Activated T-cell treated with anti-CD3 and anti-CD28 coated beads, Interleukin-2, amount 50 U/mL, for 24 hours (primary cell): ENCODE measurements at regions not wholly inside any gene's neighbourhood (a gene's known extent, or its start where the extent isn't known, plus 50 kb on each side); places are given as distances from the start of the nearest gene placed in this dataset.

Experiments
- DNase-seq: peaks from one replicate; pipeline ENCODE4 v3.0.0-alpha.2; 2020
- H3K27ac Mint-ChIP-seq: 2 replicates; pipeline ENCODE4 v1.8.0; 2020; ENCODE audit warnings: mild to moderate bottlenecking, mixed read lengths
- H3K27me3 Mint-ChIP-seq: 2 replicates; pipeline ENCODE4 v1.8.0; 2020; ENCODE audit warnings: mixed read lengths
- H3K36me3 Mint-ChIP-seq: 2 replicates; pipeline ENCODE4 v1.8.0; 2020; ENCODE audit warnings: low read depth, mixed read lengths
- H3K4me1 Mint-ChIP-seq: 2 replicates; pipeline ENCODE4 v1.8.0; 2020; ENCODE audit warnings: low read depth, mixed read lengths
- H3K4me3 Mint-ChIP-seq: 2 replicates; pipeline ENCODE4 v1.8.0; 2020; ENCODE audit warnings: mild to moderate bottlenecking, moderate library complexity, mixed read lengths
- H3K9me3 Mint-ChIP-seq: 2 replicates; pipeline ENCODE4 v1.8.0; 2020; ENCODE audit warnings: mixed read lengths

- no peaks in the 10 kb centered on the region for H3K36me3 Mint-ChIP-seq
- H3K27me3 Mint-ChIP-seq, result peaks cover 50% of the 10 kb centered on the region
- H3K9me3 Mint-ChIP-seq, result no peaks in the 10 kb centered on the region
- no peaks in the 10 kb centered on the region for H3K4me1 Mint-ChIP-seq
- no peak for DNase-seq
- H3K4me3 Mint-ChIP-seq, result no peak overlapping the region
- H3K27ac Mint-ChIP-seq, result no peak overlapping the region
These were observed 82.9 kb upstream of the EXOC1L start for GRCh38 chr4:55736605-55737183.

GRCh38 chr4:55742655-55743202 lies 76.9 kb upstream of the EXOC1L start:
- H3K4me1 Mint-ChIP-seq, result no peaks in the 10 kb centered on the region

DNA sequence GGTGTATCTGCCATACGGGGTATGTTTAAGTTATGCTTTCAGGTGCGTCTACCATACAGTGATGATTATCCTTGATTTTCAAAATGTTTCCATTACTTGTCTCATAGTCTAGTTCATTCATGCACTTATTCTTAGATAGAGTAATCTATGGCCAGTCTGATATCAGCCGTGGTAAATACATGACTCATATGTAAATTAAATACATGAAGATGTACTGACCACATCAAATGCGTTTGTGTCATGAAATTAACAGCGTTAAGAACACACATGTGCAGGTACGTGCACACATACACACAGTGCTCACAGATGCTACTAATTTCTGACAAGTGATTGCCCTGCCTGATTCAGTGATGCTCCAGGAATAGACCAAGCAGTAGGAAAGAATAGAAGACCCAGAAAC lies 75.2 kb upstream of the EXOC1L start:
- H3K27me3 Mint-ChIP-seq, result peaks cover 29% of the 10 kb centered on the region
- H3K36me3 Mint-ChIP-seq, result no peaks in the 10 kb centered on the region
- no peaks in the 10 kb centered on the region for H3K4me1 Mint-ChIP-seq
- no peak overlapping the region for H3K27ac Mint-ChIP-seq
- no peaks in the 10 kb centered on the region for H3K9me3 Mint-ChIP-seq
- no peak overlapping the region for H3K4me3 Mint-ChIP-seq
- DNase-seq, result no peak

More at GRCh38 chr4:55742655-55743202, 76.9 kb upstream of the EXOC1L start:
- Mint-ChIP-seq H3K36me3 (no peaks in the 10 kb centered on the region), H3K27ac (no peak overlapping the region), H3K9me3 (no peaks in the 10 kb centered on the region), H3K4me3 (no peak overlapping the region), H3K27me3 (peaks cover 32% of the 10 kb centered on the region)
- no peak for DNase-seq

DNA sequence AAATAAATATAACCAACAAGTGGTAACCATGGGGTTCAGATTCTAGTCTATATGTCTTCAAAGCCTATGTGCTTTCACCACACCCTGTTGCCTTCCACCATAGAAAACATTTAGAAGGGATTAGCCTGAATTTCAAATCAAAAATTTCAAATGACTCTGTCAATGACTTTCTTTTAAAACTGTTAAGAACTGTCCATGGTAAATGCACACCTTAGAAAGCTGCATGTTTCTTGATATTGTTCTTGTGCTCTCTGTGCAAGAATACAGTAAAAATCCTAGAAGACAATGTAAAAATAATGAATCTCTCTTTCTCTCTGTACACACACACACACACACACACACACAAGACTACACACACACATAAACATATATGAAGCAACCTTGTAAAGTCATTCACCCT lies 74.6 kb upstream of the EXOC1L start:
- Mint-ChIP-seq H3K4me3 (no peak overlapping the region), H3K9me3 (no peaks in the 10 kb centered on the region), H3K4me1 (no peaks in the 10 kb centered on the region), H3K27me3 (peaks cover 24% of the 10 kb centered on the region), H3K27ac (no peak overlapping the region), H3K36me3 (no peaks in the 10 kb centered on the region)
- DNase-seq, result no peak

DNA sequence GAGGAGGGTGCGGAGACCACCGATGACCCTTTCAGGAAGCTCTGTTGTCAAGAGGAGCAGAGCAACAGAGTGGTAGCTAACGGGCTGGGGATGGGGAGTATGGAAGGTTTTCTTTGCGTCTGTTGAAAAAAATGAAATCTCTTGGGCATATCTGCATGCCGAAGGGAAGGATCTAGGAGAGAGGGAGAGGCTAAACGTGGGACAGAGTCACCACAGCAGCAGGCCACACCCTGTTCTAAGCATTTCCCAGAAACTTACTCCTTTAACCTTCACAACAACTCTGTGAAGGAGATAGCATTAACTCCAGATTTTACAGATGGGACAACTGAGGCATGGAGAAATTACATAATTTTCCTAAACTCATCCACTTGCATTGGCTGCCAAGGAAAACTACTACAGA lies 71.8 kb upstream of the EXOC1L start:
- Mint-ChIP-seq H3K36me3 (no peaks in the 10 kb centered on the region), H3K9me3 (no peaks in the 10 kb centered on the region), H3K27ac (no peak overlapping the region), H3K27me3 (peaks cover 27% of the 10 kb centered on the region), H3K4me3 (no peak overlapping the region), H3K4me1 (no peaks in the 10 kb centered on the region)
- no peak for DNase-seq

DNA sequence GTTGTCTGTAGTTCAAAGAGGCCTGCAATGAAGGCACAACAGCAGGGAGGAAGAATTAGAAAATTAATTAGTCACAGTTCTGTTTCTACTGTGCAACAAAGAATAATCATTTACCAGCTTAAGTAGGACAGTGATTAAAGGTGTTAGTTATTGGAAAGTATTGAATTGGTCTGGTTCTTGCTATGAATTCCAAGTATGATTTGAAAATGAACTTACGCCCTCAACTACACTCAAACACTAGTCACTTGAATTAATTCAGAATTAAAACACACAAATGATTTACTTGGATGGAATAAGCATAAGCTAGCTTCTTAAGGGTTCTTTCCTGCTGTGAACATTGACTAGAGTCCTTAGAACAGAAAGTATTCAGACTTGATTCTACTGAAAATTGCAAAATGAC lies 69.9 kb upstream of the EXOC1L start:
- no peak overlapping the region for H3K4me3 Mint-ChIP-seq
- no peaks in the 10 kb centered on the region for H3K9me3 Mint-ChIP-seq
- peaks cover 25% of the 10 kb centered on the region for H3K27me3 Mint-ChIP-seq
- H3K4me1 Mint-ChIP-seq, result no peaks in the 10 kb centered on the region
- no peaks in the 10 kb centered on the region for H3K36me3 Mint-ChIP-seq
- DNase-seq, result no peak
- no peak overlapping the region for H3K27ac Mint-ChIP-seq

- no peak overlapping the region for H3K4me3 Mint-ChIP-seq
- H3K36me3 Mint-ChIP-seq, result no peaks in the 10 kb centered on the region
- H3K4me1 Mint-ChIP-seq, result peaks cover 4% of the 10 kb centered on the region
- H3K27ac Mint-ChIP-seq, result no peak overlapping the region
- DNase-seq, result no peak
- H3K9me3 Mint-ChIP-seq, result no peaks in the 10 kb centered on the region
- H3K27me3 Mint-ChIP-seq, result peaks cover 15% of the 10 kb centered on the region
These were observed 66.8 kb upstream of the EXOC1L start for GRCh38 chr4:55752810-55753209.

DNA sequence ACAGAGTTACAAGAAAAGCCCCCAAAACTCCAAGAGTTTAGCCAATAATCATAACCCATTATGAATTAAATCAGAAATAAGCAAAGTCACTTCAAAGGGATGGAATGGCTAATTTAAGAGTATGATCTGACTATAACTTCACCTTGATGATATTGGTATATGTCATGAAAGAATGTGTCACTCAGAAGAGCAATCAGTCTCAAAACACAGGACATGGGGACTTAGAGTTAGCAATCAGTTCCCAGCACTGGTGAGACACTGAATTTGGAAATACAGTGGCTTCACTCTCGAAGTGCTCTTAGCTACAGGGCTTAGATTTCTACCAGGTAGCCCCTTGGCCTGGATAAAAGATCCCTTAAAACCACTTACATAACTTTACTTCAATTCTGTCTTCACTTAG lies 65.7 kb upstream of the EXOC1L start:
- Mint-ChIP-seq H3K9me3 (no peaks in the 10 kb centered on the region), H3K27ac (no peak overlapping the region), H3K4me1 (peaks cover 7% of the 10 kb centered on the region), H3K4me3 (no peak overlapping the region), H3K27me3 (peaks cover 8% of the 10 kb centered on the region), H3K36me3 (no peaks in the 10 kb centered on the region)
- DNase-seq, result no peak

GRCh38 chr4:55754754-55755350 lies 64.7 kb upstream of the EXOC1L start:
- H3K9me3 Mint-ChIP-seq, result no peaks in the 10 kb centered on the region
- DNase-seq, result no peak
- H3K36me3 Mint-ChIP-seq, result no peaks in the 10 kb centered on the region
- H3K4me1 Mint-ChIP-seq, result peaks cover 7% of the 10 kb centered on the region
- no peak overlapping the region for H3K4me3 Mint-ChIP-seq
- peaks cover 4% of the 10 kb centered on the region for H3K27me3 Mint-ChIP-seq
- no peak overlapping the region for H3K27ac Mint-ChIP-seq

GRCh38 chr4:55756208-55756607 lies 63.4 kb upstream of the EXOC1L start:
- DNase-seq, result no peak
- H3K4me3 Mint-ChIP-seq, result no peak overlapping the region

GRCh38 chr4:55757356-55757952 lies 62.1 kb upstream of the EXOC1L start:
- Mint-ChIP-seq H3K27ac (no peak overlapping the region), H3K36me3 (no peaks in the 10 kb centered on the region), H3K4me3 (no peak overlapping the region), H3K9me3 (no peaks in the 10 kb centered on the region), H3K27me3 (no peaks in the 10 kb centered on the region), H3K4me1 (peaks cover 7% of the 10 kb centered on the region)
- no peak for DNase-seq

More at GRCh38 chr4:55756208-55756607, 63.4 kb upstream of the EXOC1L start:
- H3K4me1 Mint-ChIP-seq, result peaks cover 7% of the 10 kb centered on the region
- H3K9me3 Mint-ChIP-seq, result no peaks in the 10 kb centered on the region
- peaks cover 4% of the 10 kb centered on the region for H3K27me3 Mint-ChIP-seq
- no peaks in the 10 kb centered on the region for H3K36me3 Mint-ChIP-seq
- no peak overlapping the region for H3K27ac Mint-ChIP-seq

DNA sequence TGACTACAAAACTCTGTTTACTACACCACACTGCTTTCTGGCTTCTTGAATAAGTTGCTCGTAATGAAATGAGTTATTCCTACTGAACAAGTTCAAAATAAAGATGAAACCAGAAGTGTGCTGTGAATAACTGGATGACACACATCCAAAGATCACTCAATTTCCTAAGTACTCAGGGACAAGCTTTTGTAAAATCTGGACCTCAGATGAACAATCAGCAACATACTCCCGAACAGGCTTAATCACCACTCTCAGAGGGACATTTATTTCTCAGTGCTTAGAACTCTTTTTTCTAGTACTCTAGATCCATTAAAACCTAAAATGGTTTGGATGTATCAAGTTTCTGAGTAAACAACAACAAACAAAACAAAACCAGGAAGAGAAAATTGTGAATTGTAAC lies 61.5 kb upstream of the EXOC1L start:
- H3K36me3 Mint-ChIP-seq, result no peaks in the 10 kb centered on the region
- no peak overlapping the region for H3K4me3 Mint-ChIP-seq
- peaks cover 7% of the 10 kb centered on the region for H3K4me1 Mint-ChIP-seq

DNA sequence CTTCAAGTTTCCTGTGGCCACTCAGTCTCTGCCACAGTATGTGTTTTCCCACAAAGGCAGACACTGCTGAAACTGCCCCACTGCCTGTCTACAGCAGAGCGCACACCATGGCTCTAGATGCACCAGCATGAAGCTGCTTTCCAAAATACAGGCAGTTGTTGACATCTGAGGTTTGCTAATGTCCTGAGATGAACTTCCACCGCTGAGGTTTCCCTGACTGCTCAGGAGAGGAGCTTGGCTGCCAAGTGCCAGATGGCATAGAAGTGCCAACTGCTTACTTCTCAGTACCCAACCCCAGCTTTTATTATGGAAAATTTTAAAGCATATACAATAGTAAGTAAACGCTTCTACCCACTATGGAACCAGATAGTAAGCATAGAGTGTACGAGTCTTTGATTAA lies 61.0 kb upstream of the EXOC1L start:
- no peak overlapping the region for H3K27ac Mint-ChIP-seq
- H3K9me3 Mint-ChIP-seq, result no peaks in the 10 kb centered on the region
- no peak for DNase-seq
- no peaks in the 10 kb centered on the region for H3K27me3 Mint-ChIP-seq
- H3K4me3 Mint-ChIP-seq, result no peak overlapping the region
- H3K36me3 Mint-ChIP-seq, result no peaks in the 10 kb centered on the region
- H3K4me1 Mint-ChIP-seq, result peaks cover 7% of the 10 kb centered on the region

More for the DNA sequence above, 61.5 kb upstream of the EXOC1L start:
- no peaks in the 10 kb centered on the region for H3K27me3 Mint-ChIP-seq
- H3K27ac Mint-ChIP-seq, result no peak overlapping the region
- no peaks in the 10 kb centered on the region for H3K9me3 Mint-ChIP-seq
- no peak for DNase-seq

GRCh38 chr4:55762819-55763218 lies 56.8 kb upstream of the EXOC1L start:
- H3K4me1 Mint-ChIP-seq, result peaks cover 3% of the 10 kb centered on the region
- no peak for DNase-seq
- H3K4me3 Mint-ChIP-seq, result no peak overlapping the region
- H3K36me3 Mint-ChIP-seq, result no peaks in the 10 kb centered on the region
- no peaks in the 10 kb centered on the region for H3K9me3 Mint-ChIP-seq
- no peak overlapping the region for H3K27ac Mint-ChIP-seq
- peaks cover 7% of the 10 kb centered on the region for H3K27me3 Mint-ChIP-seq

- no peak overlapping the region for H3K27ac Mint-ChIP-seq
- H3K4me1 Mint-ChIP-seq, result no peaks in the 10 kb centered on the region
- H3K9me3 Mint-ChIP-seq, result no peaks in the 10 kb centered on the region
- H3K27me3 Mint-ChIP-seq, result peaks cover 7% of the 10 kb centered on the region
- no peaks in the 10 kb centered on the region for H3K36me3 Mint-ChIP-seq
- no peak for DNase-seq
- no peak overlapping the region for H3K4me3 Mint-ChIP-seq
These were observed 55.6 kb upstream of the EXOC1L start for GRCh38 chr4:55763996-55764395.
